KMS-11 (cell line): ENCODE measurements at regions not wholly inside any gene's neighbourhood (a gene's known extent, or its start where the extent isn't known, plus 50 kb on each side); places are given as distances from the start of the nearest gene placed in this dataset.

ENCODE experiments used
- H2AFZ ChIP-seq: fragments of 200-600 bp; sonication (generic); 2 replicates; pipeline ENCODE4 v1.6.1; 2016; ENCODE audit warnings: antibody characterized with exemption, mixed run types, low read depth
- H3K27ac ChIP-seq: fragments of 200-600 bp; sonication (generic); 2 replicates; pipeline ENCODE4 v1.6.1; 2016; ENCODE audit warnings: mild to moderate bottlenecking, mixed run types
- H3K27me3 ChIP-seq: fragments of 200-600 bp; sonication (generic); 2 replicates; pipeline ENCODE4 v1.6.1; 2017; ENCODE audit warnings: mild to moderate bottlenecking, low read depth, mixed run types, moderate library complexity; ENCODE audit not compliant: insufficient read depth
- H3K36me3 ChIP-seq: fragments of 200-600 bp; sonication (generic); 2 replicates; pipeline ENCODE4 v1.6.1; 2017; ENCODE audit warnings: mild to moderate bottlenecking, mixed run types; ENCODE audit not compliant: insufficient read depth
- H3K4me1 ChIP-seq: fragments of 200-600 bp; sonication (generic); 2 replicates; pipeline ENCODE4 v1.6.1; 2016; ENCODE audit warnings: mild to moderate bottlenecking, low read depth, mixed run types; ENCODE audit not compliant: poor library complexity, severe bottlenecking
- H3K4me2 ChIP-seq: fragments of 200-600 bp; sonication (generic); 2 replicates; pipeline ENCODE4 v1.7.0; 2016; ENCODE audit warnings: mild to moderate bottlenecking, mixed run types
- H3K4me3 ChIP-seq: fragments of 200-600 bp; sonication (generic); IDR thresholded peaks from 2 replicates; pipeline ENCODE4 v1.6.1; 2017; ENCODE audit warnings: low read depth, low read length, mixed read lengths; ENCODE audit not compliant: insufficient read depth
- H3K79me2 ChIP-seq: fragments of 200-600 bp; sonication (generic); 2 replicates; pipeline ENCODE4 v1.6.1; 2016; ENCODE audit warnings: low read depth, mixed run types; ENCODE audit not compliant: insufficient read depth
- H3K9ac ChIP-seq: fragments of 200-600 bp; sonication (generic); 2 replicates; pipeline ENCODE4 v1.6.1; 2016; ENCODE audit warnings: mild to moderate bottlenecking, mixed run types
- H4K20me1 ChIP-seq: fragments of 200-600 bp; sonication (generic); 2 replicates; pipeline ENCODE4 v1.6.1; 2016; ENCODE audit warnings: mild to moderate bottlenecking, mixed run types; ENCODE audit not compliant: insufficient read depth
- TF ChIP-seq, protein P1 (sequence below): fragments of 200-600 bp; sonication (generic); conservative IDR thresholded peaks from 2 replicates; pipeline ENCODE4 v1.6.1; 2017; ENCODE audit warnings: low read depth, mild to moderate bottlenecking, antibody characterized with exemption, low read length, moderate library complexity, mixed read lengths

DNA sequence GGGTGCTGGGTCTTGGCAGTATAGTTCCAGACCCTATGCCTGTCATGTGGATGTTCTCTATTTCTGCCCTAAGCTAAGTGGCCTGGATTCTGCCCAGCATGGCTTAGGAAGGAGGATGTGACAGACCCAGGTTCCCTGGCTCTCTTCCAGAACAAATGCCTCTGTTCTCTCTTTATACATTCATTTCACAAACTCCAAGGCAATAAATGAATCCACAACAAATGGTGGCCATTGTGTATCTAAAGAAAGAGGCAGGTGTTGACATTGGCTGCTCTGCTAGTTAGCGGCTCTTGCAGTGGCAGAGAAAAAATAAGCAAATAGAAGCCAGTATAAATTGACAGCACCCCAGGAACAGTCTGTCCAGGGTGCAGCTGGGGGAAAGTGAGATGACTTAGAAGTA lies 298.6 kb downstream of the SUCLG1 start:
- no peaks in the 10 kb centered on the region for H3K27me3 ChIP-seq
- H3K4me2 ChIP-seq: no peak overlapping the region
- H3K36me3 ChIP-seq: no peaks in the 10 kb centered on the region
- H3K79me2 ChIP-seq: no peaks in the 10 kb centered on the region
- H3K4me3 ChIP-seq: no peak overlapping the region
- no peaks in the 10 kb centered on the region for H3K4me1 ChIP-seq
- no peak overlapping the region for H3K9ac ChIP-seq
- no peak overlapping the region for H2AFZ ChIP-seq
- no peak overlapping the region for H3K27ac ChIP-seq
- H4K20me1 ChIP-seq: no peaks in the 10 kb centered on the region
- TF ChIP-seq, protein P1, sequence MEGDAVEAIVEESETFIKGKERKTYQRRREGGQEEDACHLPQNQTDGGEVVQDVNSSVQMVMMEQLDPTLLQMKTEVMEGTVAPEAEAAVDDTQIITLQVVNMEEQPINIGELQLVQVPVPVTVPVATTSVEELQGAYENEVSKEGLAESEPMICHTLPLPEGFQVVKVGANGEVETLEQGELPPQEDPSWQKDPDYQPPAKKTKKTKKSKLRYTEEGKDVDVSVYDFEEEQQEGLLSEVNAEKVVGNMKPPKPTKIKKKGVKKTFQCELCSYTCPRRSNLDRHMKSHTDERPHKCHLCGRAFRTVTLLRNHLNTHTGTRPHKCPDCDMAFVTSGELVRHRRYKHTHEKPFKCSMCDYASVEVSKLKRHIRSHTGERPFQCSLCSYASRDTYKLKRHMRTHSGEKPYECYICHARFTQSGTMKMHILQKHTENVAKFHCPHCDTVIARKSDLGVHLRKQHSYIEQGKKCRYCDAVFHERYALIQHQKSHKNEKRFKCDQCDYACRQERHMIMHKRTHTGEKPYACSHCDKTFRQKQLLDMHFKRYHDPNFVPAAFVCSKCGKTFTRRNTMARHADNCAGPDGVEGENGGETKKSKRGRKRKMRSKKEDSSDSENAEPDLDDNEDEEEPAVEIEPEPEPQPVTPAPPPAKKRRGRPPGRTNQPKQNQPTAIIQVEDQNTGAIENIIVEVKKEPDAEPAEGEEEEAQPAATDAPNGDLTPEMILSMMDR: no peak

DNA sequence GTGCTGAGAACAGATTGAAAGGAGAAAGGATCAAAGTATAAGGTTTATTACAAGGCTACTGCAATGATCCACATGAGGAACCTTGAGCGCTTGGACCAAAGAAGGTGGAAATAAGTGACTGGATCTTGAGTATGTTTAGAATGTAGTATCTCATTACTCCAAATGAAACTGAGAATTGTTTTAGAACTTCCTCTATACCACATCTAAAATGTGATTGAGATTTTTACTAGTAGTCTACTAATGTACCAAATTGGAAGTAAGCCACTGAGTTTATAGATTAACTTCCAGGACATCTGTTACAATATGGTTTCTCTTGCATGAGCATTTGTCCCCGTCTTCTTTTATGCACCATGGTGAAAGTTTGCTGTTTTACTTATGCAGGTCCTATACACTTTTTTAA lies 300.5 kb downstream of the SUCLG1 start:
- Histone ChIP-seq H3K9ac (no peak overlapping the region), H4K20me1 (no peaks in the 10 kb centered on the region), H3K36me3 (no peaks in the 10 kb centered on the region), H3K79me2 (no peaks in the 10 kb centered on the region), H3K4me3 (no peak overlapping the region), H3K4me1 (no peaks in the 10 kb centered on the region), H3K27ac (no peak overlapping the region), H2AFZ (no peak overlapping the region), H3K27me3 (no peaks in the 10 kb centered on the region), H3K4me2 (no peak overlapping the region)
- TF ChIP-seq, protein P1: no peak

DNA sequence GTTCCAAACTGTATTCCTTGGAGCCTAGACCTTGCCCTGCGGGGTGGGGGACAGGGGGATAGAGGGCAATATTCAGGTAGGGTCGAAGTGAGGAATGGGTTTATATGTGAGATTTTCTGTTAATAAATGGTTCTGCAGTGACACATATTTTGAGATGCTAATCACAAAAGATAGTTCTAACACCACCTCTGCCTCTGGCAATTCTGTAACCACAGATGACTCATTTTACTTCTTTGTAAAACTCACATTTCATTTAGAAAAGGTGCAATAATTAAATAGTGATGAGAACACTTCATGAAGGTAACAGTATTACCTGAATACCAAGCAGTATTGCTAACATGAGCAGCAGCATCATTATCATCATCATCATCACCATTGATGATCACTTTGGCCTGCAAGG lies 306.6 kb downstream of the SUCLG1 start:
- Histone ChIP-seq H3K4me1 (no peaks in the 10 kb centered on the region), H3K79me2 (no peaks in the 10 kb centered on the region), H4K20me1 (no peaks in the 10 kb centered on the region), H3K36me3 (no peaks in the 10 kb centered on the region), H3K4me2 (no peak overlapping the region), H3K27ac (no peak overlapping the region), H3K27me3 (no peaks in the 10 kb centered on the region), H3K9ac (no peak overlapping the region), H2AFZ (no peak overlapping the region), H3K4me3 (no peak overlapping the region)
- TF ChIP-seq, protein P1: no peak

DNA sequence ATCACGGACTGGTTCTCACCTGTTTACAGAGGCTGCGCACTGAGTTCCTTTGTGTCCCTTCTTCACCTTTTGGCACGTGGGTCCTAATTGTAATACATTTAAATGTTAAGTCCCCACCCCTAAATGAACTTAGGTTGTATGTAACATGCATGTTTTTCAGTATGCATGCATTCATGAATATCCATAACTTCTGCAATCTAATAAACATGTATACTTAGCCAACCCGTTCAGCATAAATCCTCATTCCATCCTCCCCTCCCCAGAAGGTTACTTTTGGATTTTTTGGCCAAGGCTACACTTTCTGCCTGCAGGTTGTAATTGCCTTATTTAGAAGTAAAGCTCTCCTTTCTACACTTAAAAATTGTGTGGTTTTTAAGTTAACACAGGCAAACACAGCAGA lies 314.7 kb downstream of the SUCLG1 start:
- no peak overlapping the region for H3K4me2 ChIP-seq
- H3K27me3 ChIP-seq: no peaks in the 10 kb centered on the region
- no peak overlapping the region for H3K27ac ChIP-seq
- H4K20me1 ChIP-seq: no peaks in the 10 kb centered on the region
- H2AFZ ChIP-seq: no peak overlapping the region
- TF ChIP-seq, protein P1: no peak
- no peaks in the 10 kb centered on the region for H3K4me1 ChIP-seq
- no peaks in the 10 kb centered on the region for H3K79me2 ChIP-seq
- H3K4me3 ChIP-seq: no peak overlapping the region
- H3K36me3 ChIP-seq: no peaks in the 10 kb centered on the region
- no peak overlapping the region for H3K9ac ChIP-seq

DNA sequence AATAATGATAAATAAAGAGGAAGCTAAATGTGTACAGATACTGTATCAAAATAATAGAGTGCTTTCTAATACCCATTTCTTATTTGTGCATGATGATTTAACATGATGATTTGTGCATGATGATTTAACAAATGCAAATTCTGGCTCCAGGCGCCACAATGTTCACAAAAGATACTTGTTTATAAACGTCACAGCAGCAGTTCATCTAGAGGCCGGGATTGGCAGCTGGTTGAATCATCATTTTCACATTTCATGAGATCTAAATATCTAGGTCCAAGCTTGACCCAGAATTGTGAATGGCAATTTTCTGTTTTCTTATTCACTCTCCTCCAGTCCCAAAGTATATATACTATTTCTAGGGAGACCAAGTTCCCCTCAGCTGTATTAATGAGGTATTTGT lies 322.0 kb downstream of the SUCLG1 start:
- no peak overlapping the region for H3K27ac ChIP-seq
- H3K4me3 ChIP-seq: no peak overlapping the region
- no peaks in the 10 kb centered on the region for H3K79me2 ChIP-seq
- no peak overlapping the region for H3K4me2 ChIP-seq
- TF ChIP-seq, protein P1: no peak
- no peaks in the 10 kb centered on the region for H3K4me1 ChIP-seq
- H3K36me3 ChIP-seq: no peaks in the 10 kb centered on the region
- no peak overlapping the region for H2AFZ ChIP-seq
- H3K27me3 ChIP-seq: no peaks in the 10 kb centered on the region
- no peak overlapping the region for H3K9ac ChIP-seq
- no peaks in the 10 kb centered on the region for H4K20me1 ChIP-seq
